HG02885 (cell line): ENCODE measurements at regions not wholly inside any gene's neighbourhood (a gene's known extent, or its start where the extent isn't known, plus 50 kb on each side); places are given as distances from the start of the nearest gene placed in this dataset.

Experiments used
- ATAC-seq: cut with Tn5 transposase; IDR thresholded peaks from one replicate; pipeline ENCODE4 v1.9.1; 2021; ENCODE audit warnings: mild to moderate bottlenecking; ENCODE audit not compliant: unreplicated experiment, poor library complexity

- peak; percentile 99 for ATAC-seq
Measured at GRCh38 chr2:57720728-57721627, 325.6 kb upstream of the VRK2 start.

DNA sequence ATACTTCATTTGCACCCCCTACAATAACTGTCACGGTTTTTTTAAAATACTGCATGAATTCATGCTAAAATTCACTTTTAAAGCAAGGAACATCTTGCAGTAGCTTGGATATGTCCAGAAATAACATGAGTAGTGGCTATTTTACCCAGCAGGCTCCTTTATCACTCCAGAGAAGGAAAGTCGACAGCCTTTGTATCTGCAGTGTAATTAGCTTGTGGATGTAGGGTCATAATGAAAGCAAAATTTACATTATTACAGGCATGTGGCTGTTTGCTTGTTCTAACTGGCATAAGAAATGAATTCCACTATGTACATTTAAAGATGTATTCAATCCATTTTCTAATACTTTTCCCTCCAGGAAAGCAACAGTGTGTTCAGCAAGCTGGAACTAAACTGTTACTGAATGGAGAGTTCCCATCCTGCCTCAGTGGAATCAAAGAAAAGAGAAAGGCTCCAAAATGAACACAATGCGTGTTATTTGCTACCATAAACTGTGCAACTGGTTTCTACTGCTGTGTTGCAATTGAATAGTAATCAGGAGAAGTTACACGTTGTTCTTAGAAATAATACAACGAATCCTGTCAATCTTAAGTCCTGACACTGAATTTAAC lies 321.2 kb upstream of the VRK2 start:
- no peak for ATAC-seq

- ATAC-seq = peak; percentile 88
Measured at GRCh38 chr2:57726294-57726693, 320.3 kb upstream of the VRK2 start.

DNA sequence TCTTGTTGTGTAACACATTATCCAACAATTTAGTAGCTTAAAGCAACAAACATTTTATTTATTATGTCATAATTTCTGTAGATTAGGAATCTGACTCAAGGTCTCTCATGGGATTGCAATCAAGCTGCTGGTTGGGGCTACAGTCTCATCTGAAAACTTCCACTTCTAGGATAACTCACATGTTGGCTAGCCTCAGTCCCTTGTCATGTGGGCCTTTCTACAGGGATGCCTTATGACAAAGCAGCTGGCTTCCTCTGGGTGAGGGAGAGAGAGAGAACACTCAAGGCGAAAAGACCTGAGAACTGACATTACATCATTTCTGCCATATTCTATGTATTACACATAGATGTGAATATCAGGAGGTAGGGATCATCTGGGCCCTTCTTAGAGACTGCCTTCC lies 317.9 kb upstream of the VRK2 start:
- no peak for ATAC-seq

GRCh38 chr2:57733956-57734355 lies 312.6 kb upstream of the VRK2 start:
- ATAC-seq = no peak

GRCh38 chr2:57740891-57741290 lies 305.7 kb upstream of the VRK2 start:
- no peak for ATAC-seq

DNA sequence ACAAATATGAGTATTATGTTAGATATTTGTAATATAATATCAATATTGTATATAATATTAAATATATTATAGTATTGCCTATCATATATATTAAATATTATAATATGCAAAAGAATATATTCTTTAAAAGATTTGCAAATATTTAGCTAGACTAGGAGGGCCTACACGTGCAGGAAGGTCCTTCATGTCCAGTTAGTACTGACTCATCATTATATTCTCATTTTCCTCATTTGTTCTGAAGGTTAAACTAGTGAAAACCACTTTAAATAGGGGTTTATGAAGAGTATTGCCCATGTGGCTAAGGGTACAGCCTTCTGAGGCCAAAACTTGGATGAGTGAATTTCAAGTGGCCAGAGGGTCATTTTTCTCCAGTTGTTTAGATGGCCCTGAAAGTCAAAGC lies 293.0 kb upstream of the VRK2 start:
- no peak for ATAC-seq

- no peak for ATAC-seq
Measured at GRCh38 chr2:57758686-57759085, 287.9 kb upstream of the VRK2 start.

GRCh38 chr2:57759131-57759530 lies 287.5 kb upstream of the VRK2 start:
- no peak for ATAC-seq

DNA sequence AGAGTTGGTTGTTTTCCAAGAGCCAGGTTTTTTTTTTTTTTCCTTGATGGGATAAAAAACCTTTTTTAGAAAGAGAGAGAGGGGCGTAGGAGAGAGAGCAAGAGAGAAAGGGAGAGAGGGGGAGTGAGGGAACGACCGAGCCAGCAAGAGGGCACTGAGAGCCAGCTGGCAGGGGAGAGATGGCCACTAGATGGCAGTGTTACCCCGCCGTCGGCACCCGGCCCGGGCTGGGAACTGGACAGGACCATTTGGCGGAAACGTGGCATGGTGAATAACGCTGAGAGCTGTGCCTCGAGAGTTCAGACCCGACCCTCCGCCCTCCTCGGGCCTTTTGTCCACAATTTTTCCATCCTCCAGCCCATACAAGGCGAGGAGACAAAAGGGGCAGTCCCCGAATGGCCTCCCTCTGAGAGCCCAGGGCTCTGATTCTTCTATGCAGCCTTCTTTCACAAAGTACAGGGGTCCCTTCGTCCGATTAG lies 286.7 kb upstream of the VRK2 start:
- ATAC-seq = peak; percentile 84

DNA sequence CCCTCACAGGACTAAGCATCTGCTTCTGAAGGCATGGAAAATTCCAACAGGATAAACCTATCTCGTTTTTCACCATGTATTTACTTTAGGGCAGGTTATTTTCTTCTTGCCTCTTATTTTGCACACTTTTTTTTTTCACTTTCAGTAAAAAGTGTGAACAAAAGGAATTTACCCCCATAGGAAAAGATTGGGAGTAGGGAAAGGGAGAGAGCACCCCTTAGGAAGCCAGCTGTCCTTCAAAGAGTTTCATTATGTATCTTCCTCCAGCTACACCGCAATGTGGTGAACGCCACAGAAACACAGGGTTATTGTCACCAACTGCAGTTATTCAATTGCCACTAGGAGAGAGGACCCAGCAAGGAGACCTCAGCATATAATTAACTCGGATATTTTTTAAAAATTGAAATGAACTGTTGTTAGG lies 286.2 kb upstream of the VRK2 start:
- ATAC-seq = peak; percentile 68

- no peak for ATAC-seq
Measured at GRCh38 chr2:57776916-57777315, 269.7 kb upstream of the VRK2 start.

DNA sequence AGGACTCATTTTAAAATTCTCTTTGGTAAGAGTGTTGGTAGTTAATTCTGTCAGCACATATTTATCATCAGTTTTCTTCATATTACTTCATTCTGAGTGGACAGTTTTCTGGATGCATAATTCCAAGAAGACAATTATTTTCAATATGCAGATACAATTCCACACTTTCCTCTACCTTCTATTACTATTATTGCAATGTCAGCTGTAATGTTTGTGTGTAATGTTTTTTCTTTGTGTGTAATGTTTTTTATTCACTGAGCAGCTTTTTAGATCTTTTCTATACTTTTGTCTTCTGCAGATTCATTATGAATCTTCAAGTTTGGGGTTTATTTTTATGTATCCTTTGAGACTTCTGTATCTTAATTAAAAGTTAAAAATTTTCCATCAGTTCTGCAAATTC lies 264.0 kb upstream of the VRK2 start:
- no peak for ATAC-seq

- no peak for ATAC-seq
Measured at GRCh38 chr2:57793310-57793709, 253.3 kb upstream of the VRK2 start.

DNA sequence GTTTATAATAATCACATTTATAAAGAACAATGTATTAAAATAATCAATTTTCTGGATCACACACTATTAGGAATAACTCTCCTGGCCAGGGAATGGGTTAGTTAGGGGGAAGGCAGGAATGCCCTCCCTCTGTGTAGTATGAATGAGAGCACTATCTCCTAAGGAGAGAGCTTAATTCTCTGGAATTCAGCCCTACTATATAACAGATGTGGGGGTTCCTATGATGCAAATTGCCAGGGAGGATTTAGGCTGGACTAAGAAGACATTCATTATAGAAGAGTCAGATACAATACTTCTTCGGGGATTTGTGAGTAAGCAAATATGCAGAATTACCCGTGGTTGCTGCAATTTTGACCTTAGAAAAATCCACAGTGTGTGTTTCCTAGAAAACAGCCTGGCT lies 250.1 kb upstream of the VRK2 start:
- no peak for ATAC-seq

DNA sequence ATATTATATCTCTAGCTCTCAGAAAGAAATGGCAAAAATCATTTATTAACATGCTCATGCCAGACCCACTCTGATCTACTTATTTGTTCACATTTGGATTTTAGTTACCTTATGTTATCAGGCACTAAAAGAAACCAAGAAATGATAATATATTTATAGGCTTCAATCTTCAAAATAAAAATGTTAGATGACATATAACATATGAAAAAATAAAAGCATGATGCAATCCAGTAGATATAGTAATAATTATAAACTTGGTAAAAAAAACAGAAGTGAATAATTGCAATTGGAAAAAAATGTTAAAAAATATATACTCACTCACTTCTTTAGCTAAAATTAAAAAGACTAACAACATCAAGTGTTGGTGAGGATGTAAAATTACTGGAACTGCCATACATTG lies 248.3 kb upstream of the VRK2 start:
- no peak for ATAC-seq

GRCh38 chr2:57802243-57802642 lies 244.4 kb upstream of the VRK2 start:
- no peak for ATAC-seq

DNA sequence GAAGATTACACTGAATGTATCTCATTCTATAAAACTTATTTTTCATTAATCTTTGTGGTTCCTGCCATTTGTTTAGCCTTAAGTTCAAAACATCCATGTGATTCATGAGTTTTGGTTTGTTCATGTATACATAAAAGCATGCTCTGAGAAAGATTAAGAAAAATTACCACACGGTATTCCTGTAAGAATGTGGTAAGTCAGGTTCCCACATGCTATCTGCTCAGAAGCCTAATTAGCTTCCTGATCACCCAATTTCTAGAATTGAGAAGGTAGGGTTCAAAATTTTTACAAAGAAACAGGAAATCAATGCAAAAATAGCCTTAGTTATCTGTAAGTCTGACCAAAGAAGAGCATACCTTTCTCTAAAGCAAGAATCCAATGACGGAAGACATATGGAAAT lies 241.6 kb upstream of the VRK2 start:
- no peak for ATAC-seq

DNA sequence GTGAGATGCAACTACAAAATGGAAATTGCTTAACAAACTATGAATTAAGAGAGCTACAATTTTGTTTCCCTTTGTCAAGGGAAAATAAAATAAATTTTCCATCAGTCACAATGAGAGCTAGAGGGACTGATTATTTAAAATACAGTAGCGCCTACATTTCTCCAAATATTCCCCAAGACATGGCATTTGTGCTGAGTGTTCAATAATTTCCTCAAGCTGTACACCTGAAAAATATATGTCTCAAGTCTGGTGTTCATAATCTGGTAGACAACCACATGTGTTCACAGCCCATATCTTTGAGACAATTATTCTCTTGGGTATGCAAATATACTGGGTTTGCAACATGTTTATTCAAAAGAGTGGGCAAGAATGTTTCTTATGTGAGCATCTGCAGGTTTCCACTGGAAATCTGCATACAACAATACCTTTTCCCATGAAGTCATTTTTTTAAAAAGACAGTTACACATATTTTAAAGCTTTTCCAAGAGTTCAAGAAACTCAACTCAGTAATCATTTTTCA lies 240.1 kb upstream of the VRK2 start:
- no peak for ATAC-seq

- peak; percentile 98 for ATAC-seq
Measured at GRCh38 chr2:57809230-57809629, 237.4 kb upstream of the VRK2 start.

DNA sequence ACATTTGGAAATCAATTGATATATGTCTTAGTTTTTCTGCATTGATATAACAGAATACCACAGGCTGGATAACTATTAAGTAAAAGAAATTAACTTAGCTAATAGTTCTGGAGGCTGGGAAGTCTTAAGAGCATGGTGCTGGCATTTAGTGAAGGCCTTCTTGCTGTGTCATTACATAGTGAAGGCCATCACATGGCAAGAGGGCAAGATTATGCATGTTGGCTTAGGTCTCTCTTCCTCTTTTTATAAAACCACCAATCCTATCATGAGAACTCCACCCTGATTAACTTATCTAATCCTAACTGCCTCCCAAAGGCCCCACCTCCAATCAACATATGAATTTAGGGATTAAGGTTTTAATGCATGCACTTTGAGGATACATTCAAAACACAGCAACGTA lies 225.5 kb upstream of the VRK2 start:
- ATAC-seq = no peak

- no peak for ATAC-seq
Measured at GRCh38 chr2:57828221-57828620, 218.4 kb upstream of the VRK2 start.
